GM23248 (cell line): ENCODE measurements at regions not wholly inside any gene's neighbourhood (a gene's known extent, or its start where the extent isn't known, plus 50 kb on each side); places are given as distances from the start of the nearest gene placed in this dataset.
A peak's percentile ranks its signal among the peaks of the same experiment; 100 is the strongest.

Experiments
- DNase-seq: peaks from one replicate; pipeline ENCODE4 v3.0.0-alpha.2; 2015
- H2AFZ ChIP-seq: fragments of 200-600 bp; sonication (generic); 2 replicates; pipeline ENCODE4 v1.6.1; 2016; ENCODE audit warnings: antibody characterized with exemption
- H3F3A ChIP-seq: fragments of 200-600 bp; sonication (generic); 2 replicates; pipeline ENCODE4 v1.6.1; 2016; ENCODE audit warnings: mild to moderate bottlenecking, antibody characterized with exemption, mixed run types; ENCODE audit not compliant: insufficient read depth
- H3K27ac ChIP-seq: fragments of 200-600 bp; sonication (generic); 2 replicates; pipeline ENCODE4 v1.5.1; 2016; ENCODE audit warnings: mild to moderate bottlenecking
- H3K27me3 ChIP-seq: fragments of 200-600 bp; sonication (generic); replicated peaks from 2 replicates; pipeline ENCODE4 v1.6.1; 2016; ENCODE audit warnings: mild to moderate bottlenecking; ENCODE audit not compliant: insufficient read depth
- H3K36me3 ChIP-seq: fragments of 200-600 bp; sonication (generic); 2 replicates; pipeline ENCODE4 v1.6.1; 2016; ENCODE audit warnings: low read depth, mild to moderate bottlenecking
- H3K4me1 ChIP-seq: fragments of 200-600 bp; sonication (generic); 2 replicates; pipeline ENCODE4 v1.6.1; 2016; ENCODE audit warnings: mild to moderate bottlenecking; ENCODE audit not compliant: insufficient read depth
- H3K4me2 ChIP-seq: fragments of 200-600 bp; sonication (generic); one replicate; pipeline ENCODE4 v1.6.1; 2016; ENCODE audit warnings: mild to moderate bottlenecking; ENCODE audit not compliant: unreplicated experiment
- H3K4me3 ChIP-seq: fragments of 200-600 bp; sonication (generic); 2 replicates; pipeline ENCODE4 v1.5.1; 2016; ENCODE audit warnings: mild to moderate bottlenecking
- H3K79me2 ChIP-seq: fragments of 200-600 bp; sonication (generic); 2 replicates; pipeline ENCODE4 v1.6.1; 2016; ENCODE audit warnings: mild to moderate bottlenecking; ENCODE audit not compliant: insufficient read depth
- H3K9ac ChIP-seq: fragments of 200-600 bp; sonication (generic); 2 replicates; pipeline ENCODE4 v1.6.1; 2016; ENCODE audit warnings: mild to moderate bottlenecking
- H3K9me2 ChIP-seq: fragments of 200-600 bp; sonication (generic); 2 replicates; pipeline ENCODE4 v1.6.1; 2016; ENCODE audit warnings: mixed run types, mild to moderate bottlenecking, moderate library complexity; ENCODE audit not compliant: insufficient read depth
- H3K9me3 ChIP-seq: fragments of 200-600 bp; sonication (generic); one replicate; pipeline ENCODE4 v1.6.1; 2017; ENCODE audit warnings: low read depth
- H4K20me1 ChIP-seq: fragments of 200-600 bp; sonication (generic); 2 replicates; pipeline ENCODE4 v1.6.0; 2016; ENCODE audit not compliant: insufficient read depth
- EZH2 ChIP-seq: fragments of 200-600 bp; sonication (generic); IDR thresholded peaks from 2 replicates; pipeline ENCODE4 v1.6.1; 2018; ENCODE audit warnings: antibody characterized with exemption, mild to moderate bottlenecking; ENCODE audit not compliant: insufficient read depth, poor library complexity, severe bottlenecking
- EZH2phosphoT487 ChIP-seq: fragments of 200-600 bp; sonication (generic); IDR thresholded peaks from 2 replicates; pipeline ENCODE4 v1.6.1; 2018; ENCODE audit warnings: antibody characterized with exemption, moderate library complexity, mild to moderate bottlenecking, low read depth; ENCODE audit not compliant: insufficient read depth
- WGBS, 2 experiments: methylation state at CpG; one replicate each; pipeline ENCODE4 v1.1.6; 2015 to 2017; ENCODE audit warnings: low lambda C conversion rate in 2 of 2, low coverage in 1 of 2; ENCODE audit errors: missing lambda C conversion rate in 2 of 2; 5-methylcytosine and 5-hydroxymethylcytosine counted together
- in situ Hi-C: fragments of 300-500 bp; cut with MboI; formaldehyde crosslinking; loops from 2 replicates; pipeline ENCODE4 v1.15.0; 2020

- no peak overlapping the region for H3K4me3 ChIP-seq
- in situ Hi-C loops, result no loop called here
- H3K9me3 ChIP-seq, result no peaks in the 10 kb centered on the region
- H3K36me3 ChIP-seq, result no peaks in the 10 kb centered on the region
- H3K9me2 ChIP-seq, result no peaks in the 10 kb centered on the region
- TF ChIP-seq EZH2phosphoT487 (no peak), EZH2 (no peak)
- no peak overlapping the region for H3K9ac ChIP-seq
- peak overlapping the region; percentile 25; the same call in 1 of the 2 replicates for H3K27ac ChIP-seq
- peak; percentile 61 for DNase-seq
- H3K79me2 ChIP-seq, result peaks cover 6% of the 10 kb centered on the region; the same call in 1 of the 2 replicates
- WGBS, 2 experiments, result 94 to 100% methylated on average over 2 of the region's 2 CpGs
- H3F3A ChIP-seq, result peaks cover 40% of the 10 kb centered on the region
- no peaks in the 10 kb centered on the region for H4K20me1 ChIP-seq
- peaks cover 44% of the 10 kb centered on the region for H3K4me1 ChIP-seq
- H3K4me2 ChIP-seq, result no peak overlapping the region
- H2AFZ ChIP-seq, result no peak overlapping the region
- H3K27me3 ChIP-seq, result no peaks in the 10 kb centered on the region
Measured at GRCh38 chr5:96114736-96115135, 153.1 kb upstream of the ELL2 start.

GRCh38 chr5:96113170-96113939 is 151.7 kb upstream of the ELL2 start:
- WGBS, 2 experiments, result 53 to 70% methylated on average over 2 of the region's 2 CpGs
- in situ Hi-C loops, result no loop called here
- peak; percentile 62 for DNase-seq

GRCh38 chr5:96112703-96113102 is 151.1 kb upstream of the ELL2 start:
- no peaks in the 10 kb centered on the region for H3K9me3 ChIP-seq
- H3K4me1 ChIP-seq, result peaks cover 23% of the 10 kb centered on the region
- WGBS, 2 experiments, result 97 to 100% methylated on average over 2 of the region's 2 CpGs
- H3K4me3 ChIP-seq, result no peak overlapping the region
- no peak overlapping the region for H3K27ac ChIP-seq
- in situ Hi-C loops, result no loop called here
- H3K9me2 ChIP-seq, result no peaks in the 10 kb centered on the region
- H3K27me3 ChIP-seq, result no peaks in the 10 kb centered on the region
- no peaks in the 10 kb centered on the region for H3K36me3 ChIP-seq
- no peaks in the 10 kb centered on the region for H4K20me1 ChIP-seq
- no peak overlapping the region for H3K4me2 ChIP-seq
- H3K79me2 ChIP-seq, result peaks cover 6% of the 10 kb centered on the region; the same call in 1 of the 2 replicates
- TF ChIP-seq EZH2 (no peak), EZH2phosphoT487 (no peak)
- H3K9ac ChIP-seq, result no peak overlapping the region
- no peak for DNase-seq
- H2AFZ ChIP-seq, result no peak overlapping the region
- H3F3A ChIP-seq, result peaks cover 27% of the 10 kb centered on the region

More at GRCh38 chr5:96113170-96113939, 151.7 kb upstream of the ELL2 start:
- H3K27ac ChIP-seq, result peak overlapping the region; percentile 25
- H3F3A ChIP-seq, result peaks cover 34% of the 10 kb centered on the region
- H3K36me3 ChIP-seq, result no peaks in the 10 kb centered on the region
- no peaks in the 10 kb centered on the region for H4K20me1 ChIP-seq
- H3K4me1 ChIP-seq, result peaks cover 30% of the 10 kb centered on the region
- peak overlapping the region; percentile 34 for H2AFZ ChIP-seq
- no peaks in the 10 kb centered on the region for H3K9me2 ChIP-seq
- TF ChIP-seq EZH2phosphoT487, result no peak
- no peak for TF ChIP-seq EZH2
- no peaks in the 10 kb centered on the region for H3K27me3 ChIP-seq
- H3K79me2 ChIP-seq, result peaks cover 6% of the 10 kb centered on the region; the same call in 1 of the 2 replicates
- 0 out of 2 replicates have a peak overlapping the region, but pooled peaks have one; percentile 1 for H3K4me3 ChIP-seq
- H3K9me3 ChIP-seq, result no peaks in the 10 kb centered on the region
- peak overlapping the region; percentile 33 for H3K4me2 ChIP-seq
- no peak overlapping the region for H3K9ac ChIP-seq

- Histone ChIP-seq H2AFZ (no peak overlapping the region), H3K4me3 (no peak overlapping the region), H3K27me3 (no peaks in the 10 kb centered on the region), H3F3A (peaks cover 22% of the 10 kb centered on the region), H3K36me3 (no peaks in the 10 kb centered on the region), H3K79me2 (peaks cover 4% of the 10 kb centered on the region; the same call in 1 of the 2 replicates), H3K9ac (no peak overlapping the region), H3K4me2 (no peak overlapping the region), H3K4me1 (peaks cover 18% of the 10 kb centered on the region), H3K27ac (no peak overlapping the region), H3K9me2 (no peaks in the 10 kb centered on the region), H3K9me3 (no peaks in the 10 kb centered on the region), H4K20me1 (no peaks in the 10 kb centered on the region)
- no peak for DNase-seq
- TF ChIP-seq EZH2 (no peak), EZH2phosphoT487 (no peak)
- in situ Hi-C loops, result no loop called here
- 92 to 100% methylated on average over 1 of the region's 1 CpG for WGBS, 2 experiments
Measured at GRCh38 chr5:96112123-96112670, 150.5 kb upstream of the ELL2 start.
